Astrocyte of the spinal cord (primary cell): ENCODE measurements at regions not wholly inside any gene's neighbourhood (a gene's known extent, or its start where the extent isn't known, plus 50 kb on each side); places are given as distances from the start of the nearest gene placed in this dataset.

ENCODE experiments used
- DNase-seq: peaks from one replicate; pipeline ENCODE4 v3.0.0; 2011; ENCODE audit warnings: low read depth, low spot score
- H3K4me3 ChIP-seq: 2 replicates; pipeline ENCODE4 v1.5.1; 2011; ENCODE audit warnings: low read depth, mild to moderate bottlenecking, low read length, moderate library complexity
- in situ Hi-C: cut with HindIII; loops from 2 replicates; pipeline ENCODE4 v1.10.0; 2017; ENCODE audit warnings: low sequenced_read_pairs
- TF ChIP-seq, protein P1 (sequence below): IDR thresholded peaks from 2 replicates; pipeline ENCODE4 v1.5.1; 2012; ENCODE audit warnings: low read depth, mild to moderate bottlenecking, low read length, inconsistent platforms

DNA sequence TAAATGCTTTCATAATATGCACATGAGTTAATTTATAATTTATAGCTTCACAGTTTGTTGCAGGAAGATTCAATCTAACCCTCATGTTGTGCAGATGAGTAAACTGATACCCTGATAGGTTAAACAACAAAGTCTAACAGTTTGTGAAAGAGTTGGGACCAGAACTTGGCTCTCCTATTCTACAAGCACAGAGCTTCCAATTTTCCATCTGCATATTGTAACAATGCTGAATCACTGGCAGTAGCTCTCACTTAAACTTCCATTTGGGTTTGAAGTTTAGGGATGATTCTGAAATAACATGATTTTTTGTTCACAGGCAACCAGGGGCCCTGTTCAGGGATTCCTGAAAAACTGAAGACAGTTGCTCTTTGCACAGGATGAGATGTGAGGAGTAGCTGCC lies 179.3 kb downstream of the XPNPEP1 start:
- TF ChIP-seq, protein P1, sequence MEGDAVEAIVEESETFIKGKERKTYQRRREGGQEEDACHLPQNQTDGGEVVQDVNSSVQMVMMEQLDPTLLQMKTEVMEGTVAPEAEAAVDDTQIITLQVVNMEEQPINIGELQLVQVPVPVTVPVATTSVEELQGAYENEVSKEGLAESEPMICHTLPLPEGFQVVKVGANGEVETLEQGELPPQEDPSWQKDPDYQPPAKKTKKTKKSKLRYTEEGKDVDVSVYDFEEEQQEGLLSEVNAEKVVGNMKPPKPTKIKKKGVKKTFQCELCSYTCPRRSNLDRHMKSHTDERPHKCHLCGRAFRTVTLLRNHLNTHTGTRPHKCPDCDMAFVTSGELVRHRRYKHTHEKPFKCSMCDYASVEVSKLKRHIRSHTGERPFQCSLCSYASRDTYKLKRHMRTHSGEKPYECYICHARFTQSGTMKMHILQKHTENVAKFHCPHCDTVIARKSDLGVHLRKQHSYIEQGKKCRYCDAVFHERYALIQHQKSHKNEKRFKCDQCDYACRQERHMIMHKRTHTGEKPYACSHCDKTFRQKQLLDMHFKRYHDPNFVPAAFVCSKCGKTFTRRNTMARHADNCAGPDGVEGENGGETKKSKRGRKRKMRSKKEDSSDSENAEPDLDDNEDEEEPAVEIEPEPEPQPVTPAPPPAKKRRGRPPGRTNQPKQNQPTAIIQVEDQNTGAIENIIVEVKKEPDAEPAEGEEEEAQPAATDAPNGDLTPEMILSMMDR, result no peak
- H3K4me3 ChIP-seq, result no peak overlapping the region
- in situ Hi-C loops, result no loop called here
- DNase-seq, result no peak

DNA sequence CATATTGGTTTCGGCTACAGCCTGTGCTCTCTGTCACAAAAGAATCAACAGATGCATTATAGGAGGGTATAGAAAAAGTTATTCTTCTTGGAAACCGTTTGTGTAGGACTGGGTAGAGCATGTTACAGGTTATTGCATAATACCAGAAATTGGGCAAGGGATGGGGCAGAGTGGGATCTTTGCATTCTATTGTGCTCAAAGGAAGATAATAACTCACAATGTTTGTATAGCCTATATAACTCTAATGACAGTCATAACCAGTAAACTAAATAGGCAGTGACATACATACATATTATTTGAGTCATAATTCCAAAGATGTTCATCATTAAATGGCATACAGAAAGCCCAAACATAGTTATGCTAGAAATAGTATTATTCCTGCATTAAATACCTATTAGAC lies 179.7 kb downstream of the XPNPEP1 start:
- no peak for DNase-seq
- TF ChIP-seq, protein P1, result no peak
- in situ Hi-C loops, result no loop called here
- no peak overlapping the region for H3K4me3 ChIP-seq

DNA sequence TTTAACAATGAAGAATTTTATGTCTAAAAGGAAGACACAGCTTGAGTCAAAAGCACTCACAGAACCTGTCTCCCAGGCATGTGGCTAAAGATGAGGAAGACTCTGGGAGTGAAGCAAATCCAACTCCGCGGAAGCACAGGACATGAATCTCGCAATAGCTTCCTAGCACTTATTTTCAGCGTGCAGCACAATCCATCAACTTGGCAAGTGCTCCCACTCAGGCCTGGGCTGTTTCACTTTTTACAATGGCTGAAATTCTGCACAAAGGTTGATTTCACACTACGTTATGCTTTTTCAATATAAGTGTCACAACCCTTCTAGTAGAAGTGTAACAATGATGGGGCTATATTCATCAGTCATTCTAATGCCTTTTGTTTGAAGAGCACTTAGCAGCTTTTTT lies 180.2 kb downstream of the XPNPEP1 start:
- no peak for DNase-seq
- TF ChIP-seq, protein P1, result no peak
- in situ Hi-C loops, result no loop called here
- H3K4me3 ChIP-seq, result no peak overlapping the region

DNA sequence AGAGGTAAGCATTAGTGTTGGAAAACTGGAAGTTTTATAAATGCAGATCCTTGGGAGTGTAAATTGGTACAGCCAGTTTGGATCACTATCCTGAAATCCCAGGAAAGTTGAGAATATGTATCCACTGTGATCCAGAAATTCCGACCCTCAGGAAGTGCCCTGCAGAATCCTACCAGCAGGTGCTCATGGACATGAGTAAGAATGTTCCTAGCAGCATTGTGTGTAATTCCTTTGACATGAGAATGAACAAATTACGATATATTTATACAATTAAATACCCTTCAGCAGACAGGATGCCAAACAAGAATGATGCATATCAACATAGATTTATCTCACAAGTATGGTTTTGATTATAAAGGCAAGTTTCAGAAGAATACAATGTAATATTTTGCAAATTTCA lies 181.6 kb downstream of the XPNPEP1 start:
- in situ Hi-C loops, result no loop called here
- TF ChIP-seq, protein P1, result no peak
- H3K4me3 ChIP-seq, result no peak overlapping the region
- DNase-seq, result no peak

DNA sequence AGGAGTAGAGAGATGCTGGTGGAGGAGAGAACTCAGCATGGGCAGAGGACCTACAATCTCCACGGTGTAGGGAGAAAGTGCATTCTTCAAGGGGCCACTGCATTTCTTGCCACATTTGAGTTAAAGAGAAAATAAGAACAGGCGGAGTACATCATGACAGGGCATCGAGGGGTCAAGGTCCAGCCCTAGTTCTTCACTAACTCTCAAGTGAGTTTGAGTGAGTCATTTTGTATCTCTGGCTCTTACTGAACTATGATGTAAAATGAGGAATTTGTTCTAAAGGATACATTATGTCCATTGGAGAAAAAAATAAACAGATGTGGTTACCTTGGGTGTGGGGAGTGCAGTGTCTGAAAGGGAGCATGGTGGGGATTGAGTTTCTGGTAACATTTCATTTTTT lies 182.9 kb downstream of the XPNPEP1 start:
- no peak overlapping the region for H3K4me3 ChIP-seq
- TF ChIP-seq, protein P1, result no peak
- in situ Hi-C loops, result no loop called here
- peak; percentile 1 for DNase-seq

DNA sequence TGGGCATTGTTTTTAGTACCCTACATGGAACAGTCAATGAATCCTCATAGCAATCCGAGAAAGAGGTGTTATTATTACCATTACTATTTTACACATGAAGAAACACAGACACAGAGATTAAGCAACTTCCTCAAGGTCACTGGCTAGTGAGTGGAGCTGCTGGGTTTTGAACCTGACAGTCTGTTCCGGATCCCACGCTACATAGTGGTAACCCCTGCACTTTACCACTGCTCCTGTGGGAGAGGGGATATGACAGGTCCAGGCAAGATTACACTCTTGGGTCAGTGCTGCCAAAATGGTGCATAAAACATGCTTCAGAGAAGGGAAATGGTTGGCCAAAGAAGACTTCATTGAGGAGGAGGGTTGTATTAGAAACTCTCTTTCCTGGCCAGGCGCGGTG lies 185.7 kb downstream of the XPNPEP1 start:
- no peak overlapping the region for H3K4me3 ChIP-seq
- TF ChIP-seq, protein P1, result no peak
- no peak for DNase-seq
- in situ Hi-C loops, result no loop called here

DNA sequence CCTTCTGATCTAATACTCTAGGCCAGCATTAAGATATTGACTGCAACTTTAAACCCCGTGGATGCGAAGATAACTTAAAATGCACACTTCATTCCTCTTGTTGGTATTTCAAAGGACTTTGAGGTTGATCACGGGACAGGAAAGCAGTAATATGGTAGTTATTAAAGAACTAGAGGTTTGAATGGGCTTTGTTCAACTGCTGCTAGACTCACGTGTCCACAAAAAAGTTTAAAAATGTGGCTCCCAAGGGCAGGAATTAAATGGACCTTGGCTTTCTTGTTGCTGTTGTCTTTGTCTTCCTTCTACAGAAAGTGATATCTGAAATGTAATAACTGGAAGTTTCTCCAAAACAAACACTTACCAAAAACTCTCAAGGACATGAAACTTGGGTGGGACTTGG lies 186.3 kb downstream of the XPNPEP1 start:
- DNase-seq, result no peak
- in situ Hi-C loops, result no loop called here
- H3K4me3 ChIP-seq, result no peak overlapping the region
- TF ChIP-seq, protein P1, result no peak
